SH-SY5Y (cell line): ENCODE measurements at regions not wholly inside any gene's neighbourhood (a gene's known extent, or its start where the extent isn't known, plus 50 kb on each side); places are given as distances from the start of the nearest gene placed in this dataset.

ENCODE experiments used
- GATA2 ChIP-seq: IDR thresholded peaks from 2 replicates; pipeline ENCODE4 v1.6.1; 2011; ENCODE audit warnings: mild to moderate bottlenecking, low read depth, low read length
- GATA3 ChIP-seq: IDR thresholded peaks from 2 replicates; pipeline ENCODE4 v1.6.1; 2011; ENCODE audit warnings: low read depth, mild to moderate bottlenecking, low read length, moderate library complexity

- TF ChIP-seq GATA2, result no peak
- TF ChIP-seq GATA3, result no peak
Observed at GRCh38 chr11:41851743-41852142, 392.3 kb upstream of the LRRC4C start.
